ENCODE measurements at regions not wholly inside any gene's neighbourhood (a gene's known extent, or its start where the extent isn't known, plus 50 kb on each side); places are given as distances from the start of the nearest gene placed in this dataset.

GRCh38 chr9:1434811-1435210, 384.7 kb downstream of the DMRT2 start:
- no peak overlapping the region for H3K4me3 ChIP-seq (ENCODE audit: low read depth, low read length, poor library complexity, severe bottlenecking)
- H3K9ac ChIP-seq (ENCODE audit: low read length), result no peak overlapping the region
- H3K4me2 ChIP-seq (ENCODE audit: low read length), result no peak overlapping the region
- no peaks in the 10 kb centered on the region for H3K4me1 ChIP-seq (ENCODE audit: insufficient read depth, low read length, severe bottlenecking)
- TF ChIP-seq CTCF (IDR thresholded peaks at IDR 0.05; ENCODE audit: low read length) (no peak), EZH2 (IDR thresholded peaks at IDR 0.05; ENCODE audit: borderline replicate concordance, low read length) (no peak)
- no peak overlapping the region for H3K27ac ChIP-seq (ENCODE audit: low read depth, low read length, poor library complexity, severe bottlenecking)
- H3K27me3 ChIP-seq (ENCODE audit: insufficient read depth, low read length), result no peaks in the 10 kb centered on the region; the same call in 1 of the 2 replicates
- no peaks in the 10 kb centered on the region for H3K36me3 ChIP-seq (ENCODE audit: insufficient read depth, low read length)
- H3K9me2 ChIP-seq (ENCODE audit: low read depth, low read length), result no peaks in the 10 kb centered on the region
- no peaks in the 10 kb centered on the region for H3F3A ChIP-seq (ENCODE audit: insufficient read depth, low read length)
- H3K9me3 ChIP-seq (ENCODE audit: low read length), result no peaks in the 10 kb centered on the region
- H3K79me2 ChIP-seq (ENCODE audit: insufficient read depth, low read length), result no peaks in the 10 kb centered on the region
- no peak overlapping the region for H2AFZ ChIP-seq (ENCODE audit: low read length)
- H4K20me1 ChIP-seq (ENCODE audit: insufficient read depth, low read length), result no peaks in the 10 kb centered on the region

GRCh38 chr9:1440256-1440655, 390.1 kb downstream of the DMRT2 start:
- H3K9me3 ChIP-seq (ENCODE audit: low read length), result no peaks in the 10 kb centered on the region
- H3K9ac ChIP-seq (ENCODE audit: low read length), result no peak overlapping the region
- H3K4me2 ChIP-seq (ENCODE audit: low read length), result no peak overlapping the region
- no peaks in the 10 kb centered on the region for H3K36me3 ChIP-seq (ENCODE audit: insufficient read depth, low read length)
- H3K9me2 ChIP-seq (ENCODE audit: low read depth, low read length), result no peaks in the 10 kb centered on the region
- no peaks in the 10 kb centered on the region for H3K4me1 ChIP-seq (ENCODE audit: insufficient read depth, low read length, severe bottlenecking)
- TF ChIP-seq CTCF (IDR thresholded peaks at IDR 0.05; ENCODE audit: low read length) (no peak), EZH2 (IDR thresholded peaks at IDR 0.05; ENCODE audit: borderline replicate concordance, low read length) (no peak)
- no peak overlapping the region for H3K4me3 ChIP-seq (ENCODE audit: low read depth, low read length, poor library complexity, severe bottlenecking)
- H3K79me2 ChIP-seq (ENCODE audit: insufficient read depth, low read length), result no peaks in the 10 kb centered on the region
- no peaks in the 10 kb centered on the region for H3F3A ChIP-seq (ENCODE audit: insufficient read depth, low read length)
- no peaks in the 10 kb centered on the region; the same call in 1 of the 2 replicates for H3K27me3 ChIP-seq (ENCODE audit: insufficient read depth, low read length)
- no peak overlapping the region for H3K27ac ChIP-seq (ENCODE audit: low read depth, low read length, poor library complexity, severe bottlenecking)
- no peaks in the 10 kb centered on the region for H4K20me1 ChIP-seq (ENCODE audit: insufficient read depth, low read length)
- no peak overlapping the region for H2AFZ ChIP-seq (ENCODE audit: low read length)

GRCh38 chr9:1442105-1442504, 391.9 kb downstream of the DMRT2 start:
- no peak overlapping the region for H2AFZ ChIP-seq (ENCODE audit: low read length)
- H3K79me2 ChIP-seq (ENCODE audit: insufficient read depth, low read length), result no peaks in the 10 kb centered on the region
- no peaks in the 10 kb centered on the region for H3K9me2 ChIP-seq (ENCODE audit: low read depth, low read length)
- no peaks in the 10 kb centered on the region; the same call in 1 of the 2 replicates for H3K27me3 ChIP-seq (ENCODE audit: insufficient read depth, low read length)
- H3K9me3 ChIP-seq (ENCODE audit: low read length), result no peaks in the 10 kb centered on the region
- H3K4me1 ChIP-seq (ENCODE audit: insufficient read depth, low read length, severe bottlenecking), result no peaks in the 10 kb centered on the region
- TF ChIP-seq EZH2 (IDR thresholded peaks at IDR 0.05; ENCODE audit: borderline replicate concordance, low read length) (no peak), CTCF (IDR thresholded peaks at IDR 0.05; ENCODE audit: low read length) (no peak)
- no peak overlapping the region for H3K4me2 ChIP-seq (ENCODE audit: low read length)
- H3K9ac ChIP-seq (ENCODE audit: low read length), result no peak overlapping the region
- no peak overlapping the region for H3K27ac ChIP-seq (ENCODE audit: low read depth, low read length, poor library complexity, severe bottlenecking)
- H3K36me3 ChIP-seq (ENCODE audit: insufficient read depth, low read length), result no peaks in the 10 kb centered on the region
- no peaks in the 10 kb centered on the region for H4K20me1 ChIP-seq (ENCODE audit: insufficient read depth, low read length)
- no peak overlapping the region for H3K4me3 ChIP-seq (ENCODE audit: low read depth, low read length, poor library complexity, severe bottlenecking)
- no peaks in the 10 kb centered on the region for H3F3A ChIP-seq (ENCODE audit: insufficient read depth, low read length)

Measured in OCI-LY1 (cell line).